ENCODE measurements at regions not wholly inside any gene's neighbourhood (a gene's known extent, or its start where the extent isn't known, plus 50 kb on each side); places are given as distances from the start of the nearest gene placed in this dataset.

- POLR2A ChIA-PET (ENCODE audit: low non-redundant PET): no interaction called here
- no peak for TF ChIP-seq EZH2 (IDR thresholded peaks at IDR 0.05; ENCODE audit: borderline replicate concordance, low read depth, low read length, poor library complexity, severe bottlenecking)
- TF ChIP-seq, protein P1, sequence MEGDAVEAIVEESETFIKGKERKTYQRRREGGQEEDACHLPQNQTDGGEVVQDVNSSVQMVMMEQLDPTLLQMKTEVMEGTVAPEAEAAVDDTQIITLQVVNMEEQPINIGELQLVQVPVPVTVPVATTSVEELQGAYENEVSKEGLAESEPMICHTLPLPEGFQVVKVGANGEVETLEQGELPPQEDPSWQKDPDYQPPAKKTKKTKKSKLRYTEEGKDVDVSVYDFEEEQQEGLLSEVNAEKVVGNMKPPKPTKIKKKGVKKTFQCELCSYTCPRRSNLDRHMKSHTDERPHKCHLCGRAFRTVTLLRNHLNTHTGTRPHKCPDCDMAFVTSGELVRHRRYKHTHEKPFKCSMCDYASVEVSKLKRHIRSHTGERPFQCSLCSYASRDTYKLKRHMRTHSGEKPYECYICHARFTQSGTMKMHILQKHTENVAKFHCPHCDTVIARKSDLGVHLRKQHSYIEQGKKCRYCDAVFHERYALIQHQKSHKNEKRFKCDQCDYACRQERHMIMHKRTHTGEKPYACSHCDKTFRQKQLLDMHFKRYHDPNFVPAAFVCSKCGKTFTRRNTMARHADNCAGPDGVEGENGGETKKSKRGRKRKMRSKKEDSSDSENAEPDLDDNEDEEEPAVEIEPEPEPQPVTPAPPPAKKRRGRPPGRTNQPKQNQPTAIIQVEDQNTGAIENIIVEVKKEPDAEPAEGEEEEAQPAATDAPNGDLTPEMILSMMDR (conservative IDR thresholded peaks at IDR 0.05; ENCODE audit: low read depth, low read length): no peak
- BruUV-seq (replicated peaks): no TSS peak
- H3K36me3 ChIP-seq (ENCODE audit: insufficient read depth, low read length, poor library complexity, severe bottlenecking): no peaks in the 10 kb centered on the region
- intact Hi-C loops (cut with micrococcal nuclease; ENCODE audit: unreplicated experiment): no loop called here
- CTCF ChIA-PET: no interaction called here
- no peak overlapping the region for H3K27ac ChIP-seq (ENCODE audit: low read depth, low read length, poor library complexity, severe bottlenecking)
- no peaks in the 10 kb centered on the region for H3K9me3 ChIP-seq (ENCODE audit: low read depth, low read length, poor library complexity, severe bottlenecking)
- no peaks in the 10 kb centered on the region for H3K4me1 ChIP-seq (ENCODE audit: insufficient read depth, low read length, poor library complexity, severe bottlenecking)
- DNase-seq (ENCODE audit: low spot score): no peak
- H3K4me3 ChIP-seq (ENCODE audit: low read depth, low read length, poor library complexity, severe bottlenecking): no peak overlapping the region
- H3K27me3 ChIP-seq (replicated peaks; ENCODE audit: insufficient read depth, low read depth, low read length, poor library complexity): peaks cover 4% of the 10 kb centered on the region
These were observed 85.5 kb upstream of the ACTBL2 start for GRCh38 chr5:57568136-57568535.

GRCh38 chr5:57566914-57567313, 84.3 kb upstream of the ACTBL2 start:
- ChIA-PET CTCF (no interaction called here), POLR2A (ENCODE audit: low non-redundant PET) (no interaction called here)
- DNase-seq (ENCODE audit: low spot score): peak; percentile 65
- Histone ChIP-seq H3K36me3 (ENCODE audit: insufficient read depth, low read length, poor library complexity, severe bottlenecking) (no peaks in the 10 kb centered on the region), H3K4me3 (ENCODE audit: low read depth, low read length, poor library complexity, severe bottlenecking) (no peak overlapping the region), H3K27me3 (replicated peaks; ENCODE audit: insufficient read depth, low read depth, low read length, poor library complexity) (peaks cover 5% of the 10 kb centered on the region), H3K27ac (ENCODE audit: low read depth, low read length, poor library complexity, severe bottlenecking) (no peak overlapping the region), H3K9me3 (ENCODE audit: low read depth, low read length, poor library complexity, severe bottlenecking) (no peaks in the 10 kb centered on the region), H3K4me1 (ENCODE audit: insufficient read depth, low read length, poor library complexity, severe bottlenecking) (no peaks in the 10 kb centered on the region)
- TF ChIP-seq, protein P1 (conservative IDR thresholded peaks at IDR 0.05; ENCODE audit: low read depth, low read length): no peak
- intact Hi-C loops (cut with micrococcal nuclease; ENCODE audit: unreplicated experiment): no loop called here
- no TSS peak for BruUV-seq (replicated peaks)

DNA sequence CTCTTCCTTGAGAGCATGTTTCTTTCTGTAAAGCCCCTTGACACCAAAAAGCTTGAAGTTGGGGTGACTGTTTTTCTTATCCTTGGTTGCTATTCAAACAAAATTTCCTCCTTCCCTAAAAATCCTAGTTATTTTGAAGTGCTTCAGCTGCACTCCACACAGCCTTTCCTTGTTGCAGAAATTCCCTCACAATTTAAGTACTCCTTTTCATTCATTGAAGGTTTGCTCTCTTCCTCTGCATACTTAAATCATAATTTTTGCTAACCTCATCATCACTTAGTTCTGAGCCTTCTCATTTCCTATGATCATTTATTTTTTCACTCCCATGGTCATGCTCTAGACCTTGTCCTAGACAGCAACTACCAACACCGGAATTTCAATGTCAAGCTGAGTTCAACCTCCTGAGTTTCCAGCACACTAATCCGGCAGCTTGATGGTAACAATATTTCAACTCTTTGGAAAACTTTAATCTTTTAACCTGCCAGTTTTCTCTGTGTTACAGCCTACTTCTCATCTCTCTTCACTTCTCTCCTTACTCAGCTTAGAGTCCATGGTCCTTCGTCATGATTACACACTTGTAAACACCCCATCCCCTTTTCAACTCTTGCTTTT, 78.7 kb upstream of the ACTBL2 start:
- no peaks in the 10 kb centered on the region for H3K4me1 ChIP-seq (ENCODE audit: insufficient read depth, low read length, poor library complexity, severe bottlenecking)
- H3K4me3 ChIP-seq (ENCODE audit: low read depth, low read length, poor library complexity, severe bottlenecking): no peak overlapping the region
- DNase-seq (ENCODE audit: low spot score): no peak
- no TSS peak for BruUV-seq (replicated peaks)
- H3K36me3 ChIP-seq (ENCODE audit: insufficient read depth, low read length, poor library complexity, severe bottlenecking): no peaks in the 10 kb centered on the region
- TF ChIP-seq, protein P1 (conservative IDR thresholded peaks at IDR 0.05; ENCODE audit: low read depth, low read length): no peak
- no peak for TF ChIP-seq EZH2 (IDR thresholded peaks at IDR 0.05; ENCODE audit: borderline replicate concordance, low read depth, low read length, poor library complexity, severe bottlenecking)
- ChIA-PET POLR2A (ENCODE audit: low non-redundant PET) (no interaction called here), CTCF (interaction anchor here (0.6 kb wide), 1 partner anchor 222 kb away, joined by 13 read pairs; no protein-coding TSS in a partner anchor)
- no peaks in the 10 kb centered on the region for H3K9me3 ChIP-seq (ENCODE audit: low read depth, low read length, poor library complexity, severe bottlenecking)
- H3K27ac ChIP-seq (ENCODE audit: low read depth, low read length, poor library complexity, severe bottlenecking): no peak overlapping the region
- intact Hi-C loops (cut with micrococcal nuclease; ENCODE audit: unreplicated experiment): no loop called here
- peaks cover 19% of the 10 kb centered on the region for H3K27me3 ChIP-seq (replicated peaks; ENCODE audit: insufficient read depth, low read depth, low read length, poor library complexity)
